ENCODE measurements at regions not wholly inside any gene's neighbourhood (a gene's known extent, or its start where the extent isn't known, plus 50 kb on each side); places are given as distances from the start of the nearest gene placed in this dataset.
"Not testable (repeated sequence)": the region's sequence is repeated elsewhere in the genome, so short reads cannot be mapped to it uniquely, and the experiment has no call there.

DNA sequence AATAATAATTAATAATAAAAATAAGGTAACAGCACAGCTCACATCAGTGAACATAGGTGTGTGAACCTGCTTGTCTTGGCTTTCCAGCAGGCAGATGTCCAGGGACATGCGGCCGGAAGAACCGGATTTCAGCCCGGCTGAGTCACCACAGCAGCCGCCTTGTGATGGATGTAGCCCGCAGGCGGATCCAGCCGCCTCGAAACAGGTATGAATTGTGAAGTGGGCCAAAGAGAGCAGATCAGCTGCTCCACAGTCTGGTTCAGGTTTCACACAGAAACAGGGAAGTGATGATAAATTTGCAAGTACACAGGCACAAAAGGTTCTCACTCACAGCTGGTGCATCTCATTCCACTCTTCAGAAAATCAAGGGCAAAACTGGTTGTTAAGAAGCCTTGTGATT is 55.1 kb downstream of the ID4 start:
- no peak for DNase-seq

DNA sequence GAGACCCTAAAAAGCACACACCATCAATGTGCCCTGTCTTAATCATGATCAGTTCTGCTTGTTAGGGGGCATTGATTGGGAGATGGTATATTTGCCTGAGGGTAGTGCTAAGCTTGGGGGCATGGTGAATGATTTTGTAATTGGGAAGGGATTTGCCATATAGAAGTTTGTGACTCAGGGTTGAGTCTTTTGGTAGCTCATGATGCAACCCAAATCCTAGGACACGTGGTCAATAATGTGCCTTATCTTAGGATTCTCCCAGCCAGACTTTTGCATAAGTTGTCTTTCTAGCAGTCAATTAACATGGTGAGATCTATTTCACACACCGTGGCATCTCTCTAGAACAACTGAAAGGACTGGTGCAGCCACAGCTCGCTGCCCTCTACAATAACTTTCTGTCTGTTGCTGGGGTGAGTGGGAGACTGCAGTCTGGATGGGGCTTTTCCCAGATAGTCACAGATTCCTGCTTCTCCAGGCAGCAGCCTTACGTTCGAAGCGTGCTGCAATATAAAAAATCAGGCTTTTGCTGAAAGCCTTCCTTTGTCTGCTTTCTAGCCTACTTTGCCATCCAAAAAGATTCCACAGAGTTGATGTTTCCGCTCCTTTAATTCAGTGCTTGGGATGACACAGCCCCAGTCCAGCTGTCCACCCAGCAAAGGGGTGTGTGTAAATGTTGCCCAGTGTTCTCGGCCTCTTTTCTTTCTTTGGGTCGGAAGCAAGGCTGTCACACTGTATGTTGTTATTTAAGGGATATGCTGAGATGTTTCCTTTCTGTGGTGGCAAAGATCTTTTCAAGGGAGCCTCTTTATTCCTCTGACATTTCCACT is 58.9 kb downstream of the ID4 start:
- no peak for DNase-seq

DNA sequence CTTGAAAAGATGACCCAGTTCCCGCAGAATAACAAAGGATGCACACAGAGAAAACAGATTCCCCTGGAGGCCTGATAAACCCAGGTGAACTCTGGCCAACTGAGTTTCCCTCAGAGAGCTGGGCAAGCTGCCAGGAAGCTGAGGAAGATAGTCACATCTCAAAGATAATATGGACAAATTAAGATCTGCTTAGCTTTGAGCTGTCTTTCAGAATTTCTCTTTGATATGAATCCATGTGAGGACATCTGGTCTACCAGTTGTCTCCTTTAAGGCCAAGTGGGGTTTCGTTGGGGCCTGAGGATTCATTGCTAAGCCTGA is 59.5 kb downstream of the ID4 start:
- no peak for DNase-seq

- no peak for DNase-seq
These were observed 61.1 kb downstream of the ID4 start for GRCh38 chr6:19898141-19898740.

- no peak for DNase-seq
These were observed 65.0 kb downstream of the ID4 start for GRCh38 chr6:19902201-19902600.

- DNase-seq: not testable (repeated sequence)
These were observed 67.2 kb downstream of the ID4 start for GRCh38 chr6:19904408-19904807.

GRCh38 chr6:19905584-19905983 is 68.4 kb downstream of the ID4 start:
- DNase-seq: no peak

DNA sequence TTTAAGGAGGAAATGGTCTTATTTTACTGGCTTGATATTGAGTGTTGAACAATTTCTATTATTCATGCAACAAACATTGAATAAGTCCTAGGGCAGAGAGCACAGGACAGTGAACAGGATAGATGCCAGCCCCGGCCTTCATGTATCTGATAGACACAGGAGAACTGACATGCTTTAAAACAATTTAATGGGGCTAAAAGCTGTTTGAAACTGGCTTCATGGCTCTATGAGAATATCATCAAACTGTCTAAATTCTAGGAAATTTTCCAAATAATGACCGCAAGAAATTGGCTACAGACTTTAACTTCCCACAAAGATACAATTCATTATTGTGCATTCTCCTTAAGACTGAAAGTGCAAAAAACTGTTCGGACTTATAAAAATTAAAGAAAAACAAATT is 69.0 kb downstream of the ID4 start:
- DNase-seq: no peak

GRCh38 chr6:19911223-19911622 is 74.1 kb downstream of the ID4 start:
- no peak for DNase-seq

DNA sequence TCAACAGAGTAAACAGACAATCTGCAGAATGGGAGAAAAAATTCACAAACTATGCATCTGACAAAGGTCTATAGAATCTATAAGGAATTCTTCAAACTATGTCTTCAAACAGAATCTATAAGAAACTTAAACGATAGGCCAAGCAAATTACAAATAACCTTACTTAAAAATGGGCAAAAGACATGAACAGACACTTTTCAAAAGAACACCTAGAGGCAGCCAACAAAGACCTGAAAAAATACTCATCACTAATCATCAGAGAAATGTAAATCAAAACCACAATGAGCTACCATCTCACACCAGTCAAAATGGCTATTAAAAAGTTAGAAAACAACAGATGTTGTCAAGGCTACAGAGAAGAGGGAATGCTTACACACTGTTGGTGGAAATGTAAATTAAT is 81.3 kb downstream of the ID4 start:
- no peak for DNase-seq

DNA sequence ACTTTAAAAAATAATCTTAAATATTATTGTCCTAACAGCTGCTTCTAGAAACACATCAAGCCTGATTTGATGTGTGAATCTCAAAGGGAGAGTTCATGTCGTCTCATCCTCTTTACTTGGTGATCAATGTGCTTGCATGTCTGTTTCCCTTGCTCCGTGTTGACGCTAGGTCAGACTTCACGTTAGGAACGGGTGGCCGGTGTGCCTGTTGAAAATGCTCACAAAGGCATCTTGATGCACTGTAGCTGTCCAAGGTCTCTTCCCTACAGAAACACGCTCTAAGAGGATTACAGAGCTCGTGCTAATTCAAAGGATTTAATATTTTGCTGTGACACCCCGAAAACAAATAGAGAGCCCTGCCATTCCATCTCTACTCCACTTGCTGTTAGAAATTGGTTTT is 84.6 kb downstream of the ID4 start:
- DNase-seq: no peak

GRCh38 chr6:19925533-19925932 is 88.4 kb downstream of the ID4 start:
- no peak for DNase-seq

DNA sequence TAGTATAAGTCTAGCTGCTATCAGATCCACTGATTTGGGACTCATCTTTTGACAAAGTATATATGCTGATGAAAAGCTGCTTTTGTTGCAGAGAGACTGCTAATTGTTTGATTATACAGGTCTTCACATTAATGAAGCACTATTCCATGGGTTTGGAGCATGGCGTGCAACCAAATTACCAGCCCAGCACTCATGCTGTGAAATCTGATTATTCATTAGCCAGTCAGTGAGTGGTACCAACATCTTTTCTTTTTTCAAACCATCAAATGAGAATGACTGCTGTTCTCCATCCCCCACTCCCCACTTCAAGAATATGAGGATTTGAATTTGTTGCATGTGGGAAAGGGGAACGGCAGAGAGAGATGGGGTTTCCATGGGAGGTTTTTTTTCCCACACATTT is 91.3 kb downstream of the ID4 start:
- no peak for DNase-seq

DNA sequence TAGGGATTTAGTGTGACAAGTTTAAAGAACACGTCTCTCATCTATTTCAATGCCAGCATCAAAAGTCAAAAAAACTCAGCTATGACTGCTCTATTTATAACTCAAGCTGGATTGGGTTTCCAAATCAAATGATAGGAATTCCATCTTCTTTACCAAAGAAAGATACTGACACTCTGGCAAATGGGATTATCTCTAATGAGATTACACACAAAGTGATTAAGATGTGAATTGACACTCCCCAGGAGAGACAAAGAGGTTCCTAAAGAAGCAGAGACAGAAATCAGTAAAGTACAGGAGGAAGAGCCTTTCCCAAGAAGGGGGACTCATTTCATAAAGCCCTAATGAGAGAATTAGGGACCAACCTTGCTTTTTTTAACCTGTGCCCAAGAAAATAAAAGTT is 92.1 kb downstream of the ID4 start:
- no peak for DNase-seq

- no peak for DNase-seq
These were observed 97.9 kb downstream of the ID4 start for GRCh38 chr6:19934996-19935591.

- not testable (repeated sequence) for DNase-seq
These were observed 102.2 kb downstream of the ID4 start for GRCh38 chr6:19939321-19939720.

DNA sequence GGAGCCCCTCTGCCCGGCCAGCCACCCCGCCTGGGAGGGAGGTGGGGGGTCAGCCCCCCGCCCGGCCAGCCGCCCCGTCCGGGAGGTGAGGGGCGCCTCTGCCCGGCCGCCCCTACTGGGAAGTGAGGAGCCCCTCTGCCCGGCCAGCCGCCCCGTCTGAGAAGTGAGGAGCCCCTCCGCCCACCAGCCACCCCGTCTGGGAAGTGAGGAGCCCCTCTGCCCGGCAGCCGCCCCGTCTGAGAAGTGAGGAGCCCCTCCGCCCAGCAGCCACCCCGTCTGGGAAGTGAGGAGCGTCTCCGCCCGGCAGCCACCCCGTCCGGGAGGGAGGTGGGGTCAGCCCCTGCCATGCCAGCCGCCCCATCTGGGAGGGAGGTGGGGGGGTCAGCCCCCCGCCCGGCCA is 102.8 kb downstream of the ID4 start:
- DNase-seq: not testable (repeated sequence)

DNA sequence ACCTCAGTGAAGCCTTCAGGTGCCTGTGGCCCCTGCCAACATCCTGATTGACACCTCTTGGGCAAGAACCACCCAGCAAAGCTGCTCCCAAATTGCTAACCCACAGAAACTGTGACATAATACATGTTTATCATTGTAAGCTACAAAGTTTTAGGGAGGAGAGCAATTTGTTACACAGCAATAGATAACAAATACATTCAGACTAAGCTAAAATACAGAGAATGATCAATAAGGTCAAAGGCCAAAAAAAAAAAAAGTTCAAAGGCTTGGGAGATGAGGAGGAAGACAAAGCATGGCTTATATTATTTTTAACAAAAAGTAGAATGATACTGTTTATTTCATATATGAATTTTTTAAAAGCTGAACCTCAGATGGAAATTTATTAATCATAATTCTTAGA is 105.9 kb downstream of the ID4 start:
- no peak for DNase-seq

DNA sequence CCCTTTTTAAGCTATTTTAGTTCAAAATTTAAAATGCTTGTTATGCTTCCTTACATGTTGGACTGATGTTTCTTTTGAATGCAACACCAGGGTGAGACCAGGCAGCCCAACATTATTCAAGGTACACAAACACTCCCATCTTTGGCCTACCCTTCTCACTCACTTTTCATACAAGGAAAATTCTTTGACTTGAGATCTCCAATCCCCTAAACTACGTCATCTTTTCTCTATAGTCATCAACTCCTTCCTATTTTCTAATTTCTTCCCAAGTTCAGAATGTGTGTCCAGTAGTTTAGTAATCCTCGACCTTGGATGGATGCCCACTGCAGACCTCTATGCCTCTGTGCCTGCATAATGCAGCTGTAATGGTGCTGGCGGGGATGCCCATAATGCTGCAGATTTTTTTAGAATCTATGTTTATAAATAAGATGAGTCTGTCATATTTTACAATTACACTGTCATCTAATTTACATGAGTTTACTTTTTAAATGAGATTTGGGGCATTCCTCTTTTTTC is 108.7 kb downstream of the ID4 start:
- DNase-seq: no peak

DNA sequence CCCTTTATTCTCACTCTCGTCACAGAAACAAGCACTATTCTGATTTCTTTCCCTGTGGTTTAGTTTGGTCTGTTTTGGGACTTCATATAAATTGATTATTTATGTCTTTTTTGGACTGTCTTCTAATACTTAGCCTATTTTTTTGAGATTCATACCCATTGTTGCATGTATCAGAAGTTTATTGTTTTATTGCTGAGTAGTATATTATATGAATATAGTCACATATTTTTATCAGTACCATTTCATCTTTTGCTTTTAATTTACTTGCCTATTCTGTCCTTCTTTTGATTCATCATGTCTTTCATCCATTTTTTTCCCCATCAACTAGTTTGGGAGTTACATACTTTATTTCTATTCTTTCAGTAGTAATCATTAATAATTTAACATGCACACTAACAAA is 112.0 kb downstream of the ID4 start:
- DNase-seq: no peak

GRCh38 chr6:19964115-19964514 is 126.9 kb downstream of the ID4 start:
- DNase-seq: no peak

GRCh38 chr6:19968201-19968600 is 131.0 kb downstream of the ID4 start:
- DNase-seq: no peak

- no peak for DNase-seq
These were observed 135.1 kb downstream of the ID4 start for GRCh38 chr6:19972221-19972620.

DNA sequence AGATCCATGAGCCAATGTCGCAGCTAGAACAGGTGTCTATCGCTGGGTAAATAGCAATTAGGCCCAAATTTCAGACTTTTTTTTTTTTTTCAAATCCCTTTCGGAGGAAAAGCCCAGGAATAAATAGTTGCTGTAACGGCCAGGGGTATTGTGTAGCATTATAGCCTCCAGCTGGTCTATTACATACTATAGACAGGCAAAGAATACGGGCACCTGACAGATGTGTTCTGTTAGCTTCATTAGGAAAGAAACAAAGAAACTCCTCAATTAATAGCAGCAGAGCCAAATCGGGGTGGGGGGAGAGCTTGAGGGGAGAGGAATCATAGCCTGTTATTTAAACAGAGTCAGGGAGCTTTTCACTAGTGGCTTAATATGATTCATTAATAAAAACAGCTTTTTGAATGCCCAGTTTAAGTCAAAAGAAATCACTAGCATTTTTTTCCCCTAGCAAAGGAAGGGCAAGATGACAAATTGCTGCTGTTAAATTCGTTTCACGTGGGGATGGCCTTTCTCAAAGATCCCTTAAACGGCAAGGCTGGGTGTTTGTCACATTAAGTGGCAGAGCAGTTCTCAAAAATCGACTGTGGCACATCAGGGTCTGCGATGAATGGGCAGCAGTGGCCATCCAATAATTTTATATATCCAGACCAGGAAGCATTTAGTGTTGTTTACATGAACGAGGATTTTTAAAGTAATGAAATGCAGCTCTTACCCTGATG is 139.4 kb downstream of the ID4 start:
- DNase-seq: no peak
